Prostate gland (tissue), 2 donors: ENCODE measurements at regions not wholly inside any gene's neighbourhood (a gene's known extent, or its start where the extent isn't known, plus 50 kb on each side); places are given as distances from the start of the nearest gene placed in this dataset.

Source experiments
- DNase-seq: peaks from one replicate; pipeline ENCODE4 v3.0.0-alpha.2; 2019; ENCODE audit warnings: low spot score
- H3K27ac ChIP-seq, 2 donors: fragments of 200-600 bp; sonication (generic); 2 replicates each; pipeline ENCODE4 v1.5.1; 2017 to 2019
- H3K27me3 ChIP-seq: fragments of 200-600 bp; sonication (generic); replicated peaks from 2 replicates; pipeline ENCODE4 v1.5.1; 2019; ENCODE audit not compliant: insufficient read depth
- H3K36me3 ChIP-seq, 2 donors: fragments of 200-600 bp; sonication (generic); 1 replicate in 1 of 2; 2 replicates in 1 of 2; pipeline versions ENCODE4 v1.5.1 to v1.8.1; 2017 to 2019
- H3K4me1 ChIP-seq: fragments of 200-600 bp; sonication (generic); replicated peaks from 2 replicates; pipeline ENCODE4 v1.5.1; 2019
- H3K4me3 ChIP-seq, 2 donors: fragments of 200-600 bp; sonication (generic); 2 replicates each; pipeline ENCODE4 v1.5.1; 2017 to 2019
- H3K9me3 ChIP-seq: fragments of 200-600 bp; sonication (generic); 2 replicates; pipeline ENCODE4 v1.5.1; 2017
- POLR2A ChIP-seq: fragments of 450-650 bp; IDR thresholded peaks from one replicate; pipeline ENCODE4 v1.6.1; 2016; ENCODE audit warnings: antibody characterized with exemption, mild to moderate bottlenecking
- POLR2AphosphoS5 ChIP-seq: sonication (generic); formaldehyde crosslinking; IDR thresholded peaks from one replicate; pipeline ENCODE4 v1.6.1; 2017; ENCODE audit warnings: antibody characterized with exemption
- WGBS: methylation state at CpG from one replicate; pipeline ENCODE4 v1.1.5; 2018; 5-methylcytosine and 5-hydroxymethylcytosine counted together
- intact Hi-C: fragments of 100-400 bp; cut with DNase I; formaldehyde crosslinking; loops from one replicate; pipeline ENCODE4 v1.14.2; 2022
- TF ChIP-seq, protein P1 (sequence below), 4 experiments: fragments of 200-600 bp in 2 of 4; fragments of 450-650 bp in 2 of 4; sonication (generic) in 2 of 4; IDR thresholded peaks; 1 replicate in 3 of 4; 2 replicates in 1 of 4; pipeline ENCODE4 v1.5.1; 2016 to 2019; ENCODE audit warnings: antibody characterized with exemption in 4 of 4, mild to moderate bottlenecking in 2 of 4, moderate library complexity in 2 of 4

DNA sequence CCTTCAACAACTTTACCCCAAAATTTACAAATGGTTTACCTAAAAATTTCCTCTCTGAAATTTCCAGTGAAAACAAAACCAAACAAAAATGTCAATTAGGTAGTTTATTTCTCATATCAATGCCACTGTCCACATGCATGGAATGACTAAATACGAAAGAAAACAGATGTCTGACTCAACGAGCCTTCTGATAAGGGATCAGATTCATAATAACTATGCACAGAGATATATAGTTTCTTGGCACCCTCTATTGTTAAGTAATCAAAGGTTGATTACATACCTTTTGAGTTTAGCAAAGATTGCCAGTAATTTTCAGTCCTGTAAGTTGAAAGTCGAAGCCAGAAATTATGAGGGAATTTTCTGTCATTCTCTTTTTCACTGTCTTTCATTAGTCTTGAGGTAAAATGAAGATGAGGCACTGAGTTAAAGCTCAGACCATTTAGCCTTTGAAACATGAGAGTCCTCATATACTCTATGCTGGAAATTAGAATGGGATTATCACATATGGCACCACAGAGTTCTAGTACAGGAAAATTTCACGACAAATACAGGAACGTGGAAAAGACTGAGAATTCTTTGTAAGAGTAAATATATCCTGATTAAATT is 519.1 kb upstream of the ANKRD30A start:
- H3K9me3 ChIP-seq: no peaks in the 10 kb centered on the region
- H3K27ac ChIP-seq: no peak overlapping the region
- TF ChIP-seq POLR2AphosphoS5: no peak
- TF ChIP-seq POLR2A: no peak
- TF ChIP-seq, protein P1, sequence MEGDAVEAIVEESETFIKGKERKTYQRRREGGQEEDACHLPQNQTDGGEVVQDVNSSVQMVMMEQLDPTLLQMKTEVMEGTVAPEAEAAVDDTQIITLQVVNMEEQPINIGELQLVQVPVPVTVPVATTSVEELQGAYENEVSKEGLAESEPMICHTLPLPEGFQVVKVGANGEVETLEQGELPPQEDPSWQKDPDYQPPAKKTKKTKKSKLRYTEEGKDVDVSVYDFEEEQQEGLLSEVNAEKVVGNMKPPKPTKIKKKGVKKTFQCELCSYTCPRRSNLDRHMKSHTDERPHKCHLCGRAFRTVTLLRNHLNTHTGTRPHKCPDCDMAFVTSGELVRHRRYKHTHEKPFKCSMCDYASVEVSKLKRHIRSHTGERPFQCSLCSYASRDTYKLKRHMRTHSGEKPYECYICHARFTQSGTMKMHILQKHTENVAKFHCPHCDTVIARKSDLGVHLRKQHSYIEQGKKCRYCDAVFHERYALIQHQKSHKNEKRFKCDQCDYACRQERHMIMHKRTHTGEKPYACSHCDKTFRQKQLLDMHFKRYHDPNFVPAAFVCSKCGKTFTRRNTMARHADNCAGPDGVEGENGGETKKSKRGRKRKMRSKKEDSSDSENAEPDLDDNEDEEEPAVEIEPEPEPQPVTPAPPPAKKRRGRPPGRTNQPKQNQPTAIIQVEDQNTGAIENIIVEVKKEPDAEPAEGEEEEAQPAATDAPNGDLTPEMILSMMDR (IDR thresholded peaks at IDR 0.05): no peak
- 63% methylated on average over 5 of the region's 5 CpGs for WGBS
- H3K36me3 ChIP-seq: no peaks in the 10 kb centered on the region
- DNase-seq: no peak
- H3K4me3 ChIP-seq: no peak overlapping the region
- H3K4me1 ChIP-seq: no peaks in the 10 kb centered on the region
- intact Hi-C loops: no loop called here
- no peaks in the 10 kb centered on the region for H3K27me3 ChIP-seq

DNA sequence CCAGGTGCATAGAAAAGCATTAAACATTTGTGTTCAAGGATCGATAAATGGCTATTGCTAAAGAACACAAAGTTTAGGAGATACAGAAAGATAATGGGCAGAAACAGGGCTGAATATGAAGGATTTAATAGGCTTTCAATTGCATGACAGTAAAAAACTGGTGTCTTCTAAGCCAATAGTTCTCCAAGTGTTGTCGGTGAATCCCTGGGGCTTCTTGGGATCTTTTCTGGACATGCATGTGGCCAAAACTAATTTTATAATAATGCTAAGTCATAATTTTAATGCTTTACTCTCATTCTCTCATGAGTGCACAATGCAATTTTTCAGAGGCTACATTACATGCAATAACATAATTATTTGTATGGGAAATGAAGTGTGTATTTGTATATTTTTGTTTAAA is 521.1 kb upstream of the ANKRD30A start:
- Histone ChIP-seq H3K9me3 (no peaks in the 10 kb centered on the region), H3K4me1 (no peaks in the 10 kb centered on the region), H3K27me3 (no peaks in the 10 kb centered on the region), H3K4me3 (no peak overlapping the region), H3K27ac (no peak overlapping the region), H3K36me3 (no peaks in the 10 kb centered on the region)
- 80% methylated on average over 2 of the region's 2 CpGs for WGBS
- DNase-seq: no peak
- intact Hi-C loops: no loop called here
- TF ChIP-seq, protein P1 (IDR thresholded peaks at IDR 0.05): no peak
- TF ChIP-seq POLR2AphosphoS5: no peak
- TF ChIP-seq POLR2A: no peak

DNA sequence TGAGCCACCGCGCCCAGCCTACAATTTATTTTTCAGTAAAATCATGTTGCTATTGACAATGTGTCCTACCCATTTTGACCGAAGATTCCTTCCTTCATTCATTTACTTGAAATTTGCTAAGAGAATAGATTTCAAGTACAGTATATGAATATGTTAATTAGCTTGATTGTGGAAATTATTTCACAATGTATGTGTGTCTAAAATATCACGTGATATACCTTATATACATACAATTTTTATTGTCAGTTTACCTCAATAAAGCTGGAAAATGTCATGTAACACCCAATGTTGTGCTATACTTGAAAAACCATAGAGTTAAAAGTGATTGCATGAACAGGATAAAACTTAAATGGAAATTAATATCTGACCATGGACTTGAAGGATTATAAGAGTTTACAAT is 521.7 kb upstream of the ANKRD30A start:
- 94% methylated on average over 4 of the region's 4 CpGs for WGBS

DNA sequence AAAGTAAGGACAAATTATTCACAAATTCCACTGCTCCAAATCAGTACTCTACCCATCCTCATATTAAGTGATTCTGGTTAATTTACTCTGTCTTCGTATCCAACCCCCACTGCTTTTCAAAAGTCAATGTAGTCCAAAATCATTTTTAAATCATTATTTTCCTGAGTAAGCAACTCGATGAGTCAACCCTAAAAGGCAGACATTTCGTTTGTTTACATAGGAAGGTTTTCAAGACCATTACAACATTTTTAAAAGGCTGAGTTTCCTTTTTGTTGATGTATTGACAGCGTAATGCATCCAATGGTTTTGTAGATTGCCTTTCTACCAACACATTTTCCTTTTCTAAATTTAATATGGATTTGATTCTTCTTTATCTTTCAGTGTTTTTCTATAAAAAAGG is 523.0 kb upstream of the ANKRD30A start:
- H3K4me3 ChIP-seq: no peak overlapping the region
- no peaks in the 10 kb centered on the region for H3K9me3 ChIP-seq
- no peak for TF ChIP-seq POLR2A
- TF ChIP-seq, protein P1 (IDR thresholded peaks at IDR 0.05): no peak
- no peak for TF ChIP-seq POLR2AphosphoS5
- no peaks in the 10 kb centered on the region for H3K27me3 ChIP-seq
- H3K36me3 ChIP-seq: no peaks in the 10 kb centered on the region
- DNase-seq: no peak
- no peaks in the 10 kb centered on the region for H3K4me1 ChIP-seq
- intact Hi-C loops: no loop called here
- 24% methylated on average over 4 of the region's 4 CpGs for whole genome bisulfite sequencing
- H3K27ac ChIP-seq: no peak overlapping the region

More for the DNA sequence above, 521.7 kb upstream of the ANKRD30A start:
- Histone ChIP-seq H3K4me1 (no peaks in the 10 kb centered on the region), H3K27ac (no peak overlapping the region), H3K9me3 (no peaks in the 10 kb centered on the region), H3K27me3 (no peaks in the 10 kb centered on the region), H3K4me3 (no peak overlapping the region), H3K36me3 (no peaks in the 10 kb centered on the region)
- intact Hi-C loops: no loop called here
- DNase-seq: no peak
- TF ChIP-seq POLR2A (no peak), POLR2AphosphoS5 (no peak)
- TF ChIP-seq, protein P1 (IDR thresholded peaks at IDR 0.05): no peak

DNA sequence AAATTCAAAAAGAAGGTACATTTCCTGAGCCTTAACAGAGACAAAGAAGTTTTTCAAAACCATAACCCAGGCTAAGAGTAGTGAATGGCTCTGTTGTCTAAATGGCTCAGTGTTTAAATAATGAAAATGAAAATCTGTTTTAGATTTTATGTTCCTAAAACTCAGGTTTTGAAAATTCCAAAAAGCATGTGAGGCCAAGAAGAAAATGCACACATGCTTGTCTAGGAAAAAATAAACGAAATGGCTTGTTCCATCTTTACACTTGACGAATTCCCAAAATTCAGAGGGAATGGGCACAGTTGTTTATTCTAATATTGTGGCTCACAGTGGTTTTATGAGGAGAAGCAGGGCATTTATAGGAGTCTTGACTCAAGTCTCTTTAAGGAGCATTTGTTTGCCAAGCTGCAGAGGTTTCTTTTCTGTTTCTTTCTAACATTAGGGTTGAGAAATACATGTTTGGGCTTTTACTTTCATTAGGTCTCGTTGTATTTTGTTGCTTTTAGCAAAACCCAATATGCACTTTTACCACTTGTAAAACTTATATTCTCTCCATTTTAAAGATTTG is 527.6 kb upstream of the ANKRD30A start:
- Histone ChIP-seq H3K27me3 (no peaks in the 10 kb centered on the region), H3K4me1 (no peaks in the 10 kb centered on the region), H3K4me3 (no peak overlapping the region), H3K9me3 (no peaks in the 10 kb centered on the region), H3K36me3 (no peaks in the 10 kb centered on the region), H3K27ac (no peak overlapping the region)
- intact Hi-C loops: no loop called here
- no peak for DNase-seq
- TF ChIP-seq, protein P1 (IDR thresholded peaks at IDR 0.05): no peak
- no peak for TF ChIP-seq POLR2AphosphoS5
- no peak for TF ChIP-seq POLR2A
- WGBS: 17% methylated on average over 3 of the region's 3 CpGs
